ENCODE measurements at regions not wholly inside any gene's neighbourhood (a gene's known extent, or its start where the extent isn't known, plus 50 kb on each side); places are given as distances from the start of the nearest gene placed in this dataset.

- DNase-seq (ENCODE audit: low read depth) (no peak), FAIRE-seq (no peak)
- no peak for TF ChIP-seq CTCF (IDR thresholded peaks at IDR 0.05; ENCODE audit: insufficient read depth, low read length, severe bottlenecking)
- H3K27me3 ChIP-seq (ENCODE audit: control insufficient read depth, insufficient read depth, low read length): no peaks in the 10 kb centered on the region
- H3K36me3 ChIP-seq (ENCODE audit: control insufficient read depth, insufficient read depth, low read length): no peaks in the 10 kb centered on the region
- H3K4me3 ChIP-seq (ENCODE audit: low read depth, low read length): no peak overlapping the region
Observed at GRCh38 chr7:140245611-140246105, 68.9 kb upstream of the KDM7A start.

DNA sequence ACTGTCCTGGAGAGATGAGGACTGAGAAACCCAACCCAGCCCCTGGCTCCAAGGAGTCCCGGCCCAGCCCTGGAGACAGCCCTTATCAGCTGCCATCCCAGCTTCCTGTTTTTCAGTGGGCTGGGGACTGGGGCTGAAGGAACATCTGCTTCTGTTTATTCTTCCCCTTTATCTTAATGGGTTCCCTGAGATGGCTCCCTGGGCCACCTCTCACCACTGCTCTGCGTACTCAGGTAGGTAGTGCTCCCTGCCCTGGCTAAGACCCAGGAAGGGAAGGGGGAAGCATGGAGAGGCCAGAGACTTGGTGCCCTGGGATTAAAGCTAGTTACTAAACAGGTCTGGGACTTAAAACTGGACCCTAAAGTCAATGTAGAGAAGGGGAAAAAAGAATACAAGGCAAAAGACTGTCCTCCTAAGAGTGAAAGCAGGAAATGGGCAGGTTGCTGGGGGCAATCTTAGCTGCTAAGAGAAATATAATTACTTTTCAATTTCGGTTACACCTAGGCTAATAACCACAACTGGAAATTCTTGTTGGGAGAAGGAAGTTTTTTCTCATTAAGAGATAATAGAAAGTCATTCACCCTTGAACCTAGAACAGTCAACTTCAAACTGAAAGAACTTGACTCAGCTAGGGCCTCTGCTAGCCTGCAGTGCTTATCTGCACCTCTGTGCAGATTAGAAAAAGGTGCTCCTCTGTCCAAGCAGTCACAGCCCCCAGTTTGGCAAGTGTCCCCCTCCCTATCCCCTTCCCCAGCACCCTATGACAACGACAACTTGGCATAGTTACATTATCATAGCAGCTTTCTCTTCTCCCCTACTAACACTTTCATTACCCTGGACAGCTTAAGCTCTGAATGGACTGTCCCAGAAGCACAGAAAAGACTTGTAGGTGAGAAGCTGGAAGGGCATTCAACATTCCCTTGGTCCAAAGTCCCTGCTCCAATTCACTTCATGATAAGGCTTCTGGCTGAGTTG, 65.6 kb upstream of the KDM7A start:
- peak; percentile 5 for DNase-seq (ENCODE audit: low read depth)
- Histone ChIP-seq H3K36me3 (ENCODE audit: control insufficient read depth, insufficient read depth, low read length) (no peaks in the 10 kb centered on the region), H3K27me3 (ENCODE audit: control insufficient read depth, insufficient read depth, low read length) (no peaks in the 10 kb centered on the region), H3K4me3 (ENCODE audit: low read depth, low read length) (no peak overlapping the region)
- no peak for FAIRE-seq
- TF ChIP-seq CTCF (IDR thresholded peaks at IDR 0.05; ENCODE audit: insufficient read depth, low read length, severe bottlenecking): no peak

DNA sequence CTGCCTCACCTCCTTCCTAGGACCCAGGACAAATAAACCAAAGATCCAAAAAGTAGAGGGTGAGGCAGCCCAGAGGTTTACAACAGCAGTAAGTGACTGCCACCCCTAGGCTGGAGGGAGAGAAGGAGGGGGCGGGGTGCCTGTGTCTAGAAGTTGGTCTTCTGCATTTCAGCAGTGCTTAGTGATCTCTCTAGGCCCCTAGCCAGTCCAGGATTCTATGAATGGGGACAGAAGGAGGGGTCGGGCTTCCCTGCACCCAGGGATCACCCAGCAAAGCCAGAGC, 62.8 kb upstream of the KDM7A start:
- H3K27me3 ChIP-seq (ENCODE audit: control insufficient read depth, insufficient read depth, low read length): no peaks in the 10 kb centered on the region
- no peak for DNase-seq (ENCODE audit: low read depth)
- TF ChIP-seq CTCF (IDR thresholded peaks at IDR 0.05; ENCODE audit: insufficient read depth, low read length, severe bottlenecking): no peak
- no peak for FAIRE-seq
- no peak overlapping the region for H3K4me3 ChIP-seq (ENCODE audit: low read depth, low read length)
- H3K36me3 ChIP-seq (ENCODE audit: control insufficient read depth, insufficient read depth, low read length): no peaks in the 10 kb centered on the region

DNA sequence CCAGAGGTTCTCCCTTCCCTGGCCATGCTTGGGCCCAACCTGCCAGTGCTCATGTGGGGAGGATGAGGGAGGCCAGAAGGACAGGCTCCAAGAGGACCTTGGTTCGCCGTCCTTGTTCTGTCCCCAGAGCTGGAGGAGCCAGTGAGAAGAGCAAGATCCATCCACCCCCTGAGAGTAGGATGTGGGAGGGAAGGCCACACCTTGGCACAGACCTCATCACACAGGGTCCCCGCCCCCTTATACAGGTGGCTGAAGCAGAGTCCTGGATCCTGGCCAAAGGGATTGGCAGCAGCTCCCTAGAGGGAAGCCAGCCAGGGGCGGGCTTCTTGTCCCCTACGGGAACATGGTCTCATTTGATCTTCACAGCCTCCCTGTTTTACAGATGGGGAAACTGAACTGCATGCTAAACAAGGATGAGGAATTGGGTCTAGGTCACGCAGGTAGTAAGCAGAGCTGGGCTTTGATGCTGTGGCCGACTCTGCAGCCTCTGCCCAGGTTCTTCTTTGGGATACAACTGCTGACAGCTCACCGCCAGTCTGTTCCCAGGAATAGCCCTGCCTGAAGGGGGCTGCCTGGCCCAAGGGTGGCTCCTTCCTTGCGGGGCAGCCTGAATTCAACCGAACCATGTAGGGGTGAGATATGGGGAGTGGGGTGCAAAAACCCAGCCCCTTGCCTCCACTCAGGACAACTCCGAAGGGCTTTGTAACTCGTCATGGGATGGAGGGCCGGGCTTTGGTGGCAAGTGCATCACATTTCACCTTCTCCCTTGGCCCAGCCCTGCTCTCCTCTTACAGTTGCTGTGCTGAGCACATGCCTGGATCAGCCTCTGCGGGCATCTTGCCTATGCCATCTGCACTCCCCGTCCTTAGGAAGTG, 62.2 kb upstream of the KDM7A start:
- DNase-seq (ENCODE audit: low read depth) (peak; percentile 10), FAIRE-seq (no peak)
- Histone ChIP-seq H3K27me3 (ENCODE audit: control insufficient read depth, insufficient read depth, low read length) (no peaks in the 10 kb centered on the region), H3K36me3 (ENCODE audit: control insufficient read depth, insufficient read depth, low read length) (no peaks in the 10 kb centered on the region), H3K4me3 (ENCODE audit: low read depth, low read length) (no peak overlapping the region)
- no peak for TF ChIP-seq CTCF (IDR thresholded peaks at IDR 0.05; ENCODE audit: insufficient read depth, low read length, severe bottlenecking)

- no peaks in the 10 kb centered on the region for H3K27me3 ChIP-seq (ENCODE audit: control insufficient read depth, insufficient read depth, low read length)
- TF ChIP-seq CTCF (IDR thresholded peaks at IDR 0.05; ENCODE audit: insufficient read depth, low read length, severe bottlenecking): no peak
- FAIRE-seq (no peak), DNase-seq (ENCODE audit: low read depth) (no peak)
- no peak overlapping the region for H3K4me3 ChIP-seq (ENCODE audit: low read depth, low read length)
- no peaks in the 10 kb centered on the region for H3K36me3 ChIP-seq (ENCODE audit: control insufficient read depth, insufficient read depth, low read length)
Observed at GRCh38 chr7:140237390-140237789, 60.6 kb upstream of the KDM7A start.

Measured in bronchial epithelial cell (primary cell).